DND-41 (cell line): ENCODE measurements at regions not wholly inside any gene's neighbourhood (a gene's known extent, or its start where the extent isn't known, plus 50 kb on each side); places are given as distances from the start of the nearest gene placed in this dataset.

ENCODE experiments used
- CTCF ChIP-seq: IDR thresholded peaks from 2 replicates; pipeline ENCODE4 v1.5.1; 2012; ENCODE audit warnings: borderline replicate concordance, low read length, moderate library complexity, mild to moderate bottlenecking; ENCODE audit not compliant: poor library complexity, severe bottlenecking; ENCODE audit errors: extremely low read depth
- EZH2 ChIP-seq: IDR thresholded peaks from 3 replicates; pipeline ENCODE4 v1.6.1; 2012; ENCODE audit warnings: borderline replicate concordance, low read depth, mild to moderate bottlenecking, moderate library complexity, low read length, inconsistent platforms; ENCODE audit not compliant: severe bottlenecking

- TF ChIP-seq CTCF (no peak), EZH2 (no peak)
These were observed 156.1 kb upstream of the HS3ST3A1 start for GRCh38 chr17:13757871-13758270.
